ENCODE measurements at regions not wholly inside any gene's neighbourhood (a gene's known extent, or its start where the extent isn't known, plus 50 kb on each side); places are given as distances from the start of the nearest gene placed in this dataset.

DNA sequence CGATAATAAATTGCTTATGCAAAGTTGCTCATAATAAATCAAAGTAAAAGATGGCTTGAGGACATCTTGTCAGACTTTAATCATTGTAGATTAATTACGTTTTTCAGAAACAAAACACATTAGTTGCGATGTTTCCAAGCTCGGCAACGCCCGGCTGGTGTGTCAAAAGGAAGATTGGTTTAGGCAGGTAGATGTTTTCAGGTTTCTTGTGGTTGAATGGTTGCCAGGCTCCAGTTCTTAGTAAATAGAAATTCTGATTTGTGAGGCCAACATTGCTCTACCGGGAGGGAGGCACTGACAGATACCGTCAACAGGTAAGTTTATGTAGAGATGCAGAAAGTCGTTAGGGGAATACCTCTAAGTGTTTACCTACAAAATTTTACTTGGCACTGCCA is 280.3 kb downstream of the NPR3 start:
- TF ChIP-seq, protein P1, sequence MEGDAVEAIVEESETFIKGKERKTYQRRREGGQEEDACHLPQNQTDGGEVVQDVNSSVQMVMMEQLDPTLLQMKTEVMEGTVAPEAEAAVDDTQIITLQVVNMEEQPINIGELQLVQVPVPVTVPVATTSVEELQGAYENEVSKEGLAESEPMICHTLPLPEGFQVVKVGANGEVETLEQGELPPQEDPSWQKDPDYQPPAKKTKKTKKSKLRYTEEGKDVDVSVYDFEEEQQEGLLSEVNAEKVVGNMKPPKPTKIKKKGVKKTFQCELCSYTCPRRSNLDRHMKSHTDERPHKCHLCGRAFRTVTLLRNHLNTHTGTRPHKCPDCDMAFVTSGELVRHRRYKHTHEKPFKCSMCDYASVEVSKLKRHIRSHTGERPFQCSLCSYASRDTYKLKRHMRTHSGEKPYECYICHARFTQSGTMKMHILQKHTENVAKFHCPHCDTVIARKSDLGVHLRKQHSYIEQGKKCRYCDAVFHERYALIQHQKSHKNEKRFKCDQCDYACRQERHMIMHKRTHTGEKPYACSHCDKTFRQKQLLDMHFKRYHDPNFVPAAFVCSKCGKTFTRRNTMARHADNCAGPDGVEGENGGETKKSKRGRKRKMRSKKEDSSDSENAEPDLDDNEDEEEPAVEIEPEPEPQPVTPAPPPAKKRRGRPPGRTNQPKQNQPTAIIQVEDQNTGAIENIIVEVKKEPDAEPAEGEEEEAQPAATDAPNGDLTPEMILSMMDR (IDR thresholded peaks at IDR 0.05; ENCODE audit: low read length), result no peak
- TF ChIP-seq EZH2 (optimal IDR thresholded peaks at IDR 0.05; ENCODE audit: low read depth, low read length) (no peak), EZH2phosphoT487 (IDR thresholded peaks at IDR 0.05; ENCODE audit: low read length) (no peak)
